ENCODE measurements at regions not wholly inside any gene's neighbourhood (a gene's known extent, or its start where the extent isn't known, plus 50 kb on each side); places are given as distances from the start of the nearest gene placed in this dataset.

GRCh38 chr15:94098921-94099573 lies 132.3 kb upstream of the MCTP2 start:
- intact Hi-C loops (cut with DNase I; ENCODE audit: low total_unique reads): no loop called here
- 66 to 80% (median 73%) methylated on average over 5 of the region's 5 CpGs for WGBS, 5 donors
- no peaks in the 10 kb centered on the region for H3K36me3 ChIP-seq
- no peaks in the 10 kb centered on the region for H3K4me1 ChIP-seq
- no peak overlapping the region for H3K27ac ChIP-seq
- H3K4me3 ChIP-seq: no peak overlapping the region
- peaks cover 0 to 4% (median 0%) of the 10 kb centered on the region in 7 donors for H3K27me3 ChIP-seq (replicated peaks in 1 of 7)
- DNase-seq: no peak
- H3K9me3 ChIP-seq: no peaks in the 10 kb centered on the region
- no peak for TF ChIP-seq POLR2AphosphoS5 (IDR thresholded peaks at IDR 0.05)
- no peak for TF ChIP-seq CTCF (IDR thresholded peaks at IDR 0.05 in 8 of 11, conservative IDR thresholded peaks at IDR 0.05 in 3 of 11)
- no peak for TF ChIP-seq POLR2A (IDR thresholded peaks at IDR 0.05)

DNA sequence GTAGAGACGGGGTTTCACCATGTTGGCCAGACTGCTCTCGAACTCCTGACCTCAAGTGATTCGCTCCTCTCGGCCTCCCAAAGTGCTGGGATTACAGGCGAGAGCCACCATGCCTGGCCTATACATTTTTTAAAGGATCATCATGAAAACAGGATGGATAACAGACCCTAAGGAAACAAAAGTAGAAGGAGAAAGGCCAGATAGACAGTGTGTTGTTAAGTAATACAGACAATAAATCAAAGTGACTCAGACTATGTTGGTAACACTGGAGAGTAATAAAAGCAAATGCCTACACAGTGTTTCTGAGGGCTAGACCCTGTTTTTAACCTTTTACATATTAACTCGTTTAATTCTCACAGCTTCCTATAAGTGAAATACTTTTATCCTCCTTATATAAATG lies 133.8 kb upstream of the MCTP2 start:
- H3K36me3 ChIP-seq: no peaks in the 10 kb centered on the region
- H3K4me1 ChIP-seq: no peaks in the 10 kb centered on the region
- intact Hi-C loops (cut with DNase I; ENCODE audit: low total_unique reads): no loop called here
- 79 to 89% (median 85%) methylated on average over 6 of the region's 6 CpGs for WGBS, 5 donors
- no peak overlapping the region for H3K27ac ChIP-seq
- H3K4me3 ChIP-seq: no peak overlapping the region
- TF ChIP-seq CTCF (IDR thresholded peaks at IDR 0.05 in 8 of 11, conservative IDR thresholded peaks at IDR 0.05 in 3 of 11) (no peak), POLR2A (IDR thresholded peaks at IDR 0.05) (no peak), POLR2AphosphoS5 (IDR thresholded peaks at IDR 0.05) (no peak)
- DNase-seq: no peak
- peaks cover 0 to 4% (median 0%) of the 10 kb centered on the region in 7 donors for H3K27me3 ChIP-seq (replicated peaks in 1 of 7)
- H3K9me3 ChIP-seq: no peaks in the 10 kb centered on the region

DNA sequence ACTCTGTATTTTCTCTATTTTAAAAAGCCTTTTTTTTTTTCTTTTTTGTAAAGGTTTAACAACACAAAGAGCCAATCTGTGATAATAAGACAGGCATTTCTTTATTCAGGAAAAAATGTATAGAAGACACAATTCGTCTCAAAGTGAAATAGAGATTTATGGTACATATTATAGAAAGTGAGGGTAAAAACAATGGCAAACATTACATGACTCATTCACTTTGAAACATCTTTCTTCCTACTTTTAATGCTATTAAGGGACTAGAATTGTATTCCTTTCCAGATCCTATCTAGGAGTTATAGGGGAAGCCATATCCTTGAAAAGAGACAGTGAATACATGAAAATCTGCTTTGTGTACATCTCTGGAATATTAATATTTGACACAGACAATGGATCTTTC lies 137.1 kb upstream of the MCTP2 start:
- no peak overlapping the region for H3K27ac ChIP-seq
- H3K4me1 ChIP-seq: no peaks in the 10 kb centered on the region
- DNase-seq: no peak
- H3K9me3 ChIP-seq: no peaks in the 10 kb centered on the region
- no peaks in the 10 kb centered on the region for H3K27me3 ChIP-seq (replicated peaks in 1 of 7)
- TF ChIP-seq POLR2AphosphoS5 (IDR thresholded peaks at IDR 0.05) (no peak), CTCF (IDR thresholded peaks at IDR 0.05 in 8 of 11, conservative IDR thresholded peaks at IDR 0.05 in 3 of 11) (no peak), POLR2A (IDR thresholded peaks at IDR 0.05) (no peak)
- no peaks in the 10 kb centered on the region for H3K36me3 ChIP-seq
- intact Hi-C loops (cut with DNase I; ENCODE audit: low total_unique reads): no loop called here
- no peak overlapping the region for H3K4me3 ChIP-seq
- 56 to 82% (median 76%) methylated on average over 1 of the region's 1 CpG for WGBS, 5 donors

- no peak for TF ChIP-seq CTCF (IDR thresholded peaks at IDR 0.05 in 8 of 11, conservative IDR thresholded peaks at IDR 0.05 in 3 of 11)
- no peak for TF ChIP-seq POLR2AphosphoS5 (IDR thresholded peaks at IDR 0.05)
- TF ChIP-seq POLR2A (IDR thresholded peaks at IDR 0.05): no peak
- no peaks in the 10 kb centered on the region for H3K9me3 ChIP-seq
- DNase-seq: no peak
- intact Hi-C loops (cut with DNase I; ENCODE audit: low total_unique reads): no loop called here
- no peak overlapping the region for H3K4me3 ChIP-seq
- H3K27me3 ChIP-seq (replicated peaks in 1 of 7): peaks cover 0 to 17% (median 0%) of the 10 kb centered on the region in 7 donors
- H3K4me1 ChIP-seq: no peaks in the 10 kb centered on the region
- no peaks in the 10 kb centered on the region for H3K36me3 ChIP-seq
- H3K27ac ChIP-seq: no peak overlapping the region
These were observed 145.0 kb upstream of the MCTP2 start for GRCh38 chr15:94086341-94086740.

Data from spleen (tissue), 11 donors.